Amniotic epithelial cell (primary cell): ENCODE measurements at regions not wholly inside any gene's neighbourhood (a gene's known extent, or its start where the extent isn't known, plus 50 kb on each side); places are given as distances from the start of the nearest gene placed in this dataset.

Experiments
- DNase-seq: peaks from one replicate; pipeline ENCODE4 v3.0.0-alpha.2; 2010; ENCODE audit warnings: low read depth

- peak; percentile 24 for DNase-seq
Measured at GRCh38 chr4:89166971-89167475, 55.7 kb downstream of the TIGD2 start.

GRCh38 chr4:89171176-89171805 lies 60.0 kb downstream of the TIGD2 start:
- no peak for DNase-seq

- no peak for DNase-seq
Measured at GRCh38 chr4:89172865-89173264, 61.5 kb downstream of the TIGD2 start.

DNA sequence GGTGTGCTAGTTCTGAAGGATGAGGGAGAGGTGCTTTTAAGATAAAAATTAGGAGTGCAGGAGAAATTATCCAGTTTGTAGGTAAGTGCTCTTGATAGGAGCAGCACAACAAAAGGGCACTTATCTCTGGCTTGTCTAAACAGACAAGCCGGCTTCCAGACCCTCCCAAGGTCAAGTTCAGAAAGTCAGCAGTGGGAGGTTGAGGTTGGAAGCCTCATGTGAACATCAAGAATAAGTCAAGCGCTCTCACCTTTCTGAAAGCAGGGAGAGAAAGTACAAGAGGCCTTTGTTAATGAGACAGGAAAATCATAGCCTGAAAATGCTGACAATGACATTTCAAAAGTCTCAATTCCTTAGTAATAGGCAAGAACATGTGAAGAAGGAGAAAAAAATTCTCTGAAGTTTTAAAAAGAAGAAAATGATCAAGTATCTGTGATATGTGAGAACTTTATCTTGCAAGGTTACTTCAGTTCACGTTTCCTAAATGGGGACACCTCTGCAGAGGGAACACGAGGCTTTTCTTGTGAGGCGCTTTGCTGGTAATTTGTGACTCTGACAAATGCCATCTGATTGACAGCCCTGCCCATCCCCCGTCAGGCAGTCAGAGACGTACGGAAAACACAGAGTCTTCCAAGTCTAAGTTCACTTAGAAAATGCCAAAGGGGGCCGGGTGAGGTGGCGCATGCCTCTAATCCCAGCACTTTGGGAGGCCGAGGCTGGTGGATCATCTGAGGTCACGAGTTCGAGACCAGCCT lies 62.2 kb downstream of the TIGD2 start:
- DNase-seq: no peak

DNA sequence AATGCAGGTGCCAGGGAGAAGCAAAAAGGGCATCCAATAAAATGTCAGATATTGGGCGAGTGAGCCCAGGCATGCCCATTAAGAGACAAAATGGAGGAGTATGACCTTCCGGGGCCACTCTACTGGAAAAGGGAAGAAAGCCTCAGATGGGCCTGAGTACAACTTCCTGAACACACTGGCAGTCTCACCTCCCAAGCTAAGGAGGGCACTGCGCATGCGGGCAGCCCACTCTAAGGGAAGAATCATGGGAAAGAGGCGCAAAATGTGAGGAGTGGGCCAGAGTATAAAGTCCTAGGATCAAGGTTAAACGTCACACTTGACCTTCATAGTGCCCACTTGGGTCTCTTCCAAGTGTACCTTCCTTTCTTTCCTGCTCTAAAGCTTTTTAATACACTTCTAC lies 63.5 kb downstream of the TIGD2 start:
- DNase-seq: no peak

DNA sequence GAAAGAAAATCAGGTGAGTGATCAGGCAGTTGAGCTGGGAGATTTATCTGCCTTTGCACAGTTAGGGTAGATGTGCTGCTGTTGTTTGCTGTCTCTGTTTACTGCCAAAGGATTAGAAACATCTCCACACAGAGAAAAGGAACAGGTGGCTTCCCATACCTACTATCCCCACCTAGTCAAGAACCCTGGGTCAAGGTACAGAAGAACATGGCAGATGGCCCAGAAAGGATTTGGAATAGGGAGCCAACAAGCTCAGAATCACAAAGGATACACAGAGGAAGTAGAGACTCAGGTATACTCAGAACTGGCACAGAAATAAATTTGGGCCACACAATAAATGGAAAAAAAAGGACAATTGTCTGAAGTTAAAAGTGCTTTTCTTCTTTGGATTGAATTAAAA lies 64.3 kb downstream of the TIGD2 start:
- no peak for DNase-seq

DNA sequence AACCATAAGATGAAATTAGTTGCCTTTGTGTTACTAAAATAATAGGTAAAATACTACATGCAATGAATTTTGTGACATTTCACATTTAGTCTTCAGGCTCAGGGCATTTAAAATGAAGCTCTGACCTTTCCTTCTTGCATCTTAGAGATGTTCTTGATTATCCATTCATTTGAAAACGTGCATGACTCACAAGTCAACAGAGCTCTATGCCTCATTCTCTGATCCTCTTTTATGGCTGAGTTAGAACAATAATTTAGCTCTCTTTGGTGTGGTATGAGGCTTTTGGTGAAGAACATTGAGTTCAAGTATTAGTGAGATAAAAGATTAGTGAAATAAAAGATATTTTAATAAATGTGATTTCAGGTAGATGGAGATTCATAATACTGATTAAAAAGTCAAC lies 66.5 kb downstream of the TIGD2 start:
- DNase-seq: no peak

DNA sequence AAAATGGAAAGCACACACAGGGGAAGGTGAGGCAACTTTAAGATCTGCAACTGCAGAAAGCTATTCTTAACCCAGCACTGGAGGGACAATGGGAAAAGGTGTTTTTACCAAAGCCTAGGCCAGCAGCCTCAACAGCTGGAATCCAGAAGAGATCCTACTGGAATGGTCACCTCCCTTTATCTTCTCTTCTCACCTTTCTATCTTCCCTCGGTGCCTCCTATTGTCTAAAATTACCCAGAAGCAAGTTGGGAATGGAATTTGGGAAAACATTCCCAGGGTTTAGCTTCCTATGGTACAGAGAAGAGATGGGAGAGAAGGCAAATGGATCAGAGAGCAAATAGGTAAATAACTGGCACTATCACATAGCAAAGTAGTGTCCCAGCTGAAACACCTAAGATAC lies 73.1 kb downstream of the TIGD2 start:
- DNase-seq: no peak
